Right lobe of liver (tissue), 4 donors: ENCODE measurements at regions not wholly inside any gene's neighbourhood (a gene's known extent, or its start where the extent isn't known, plus 50 kb on each side); places are given as distances from the start of the nearest gene placed in this dataset.

Source experiments
- CTCF ChIP-seq, 4 donors: fragments of 200-600 bp in 3 of 4; fragments of 450-650 bp in 1 of 4; IDR thresholded peaks; one replicate each; pipeline versions ENCODE4 v1.5.1 to v1.8.0; 2016 to 2022; ENCODE audit warnings: antibody characterized with exemption in 4 of 4, mild to moderate bottlenecking in 2 of 4
- POLR2A ChIP-seq: fragments of 450-650 bp; IDR thresholded peaks from one replicate; pipeline ENCODE4 v1.6.1; 2017; ENCODE audit warnings: antibody characterized with exemption, mild to moderate bottlenecking
- donor health status: DM: no; HTN: no; CAD: no.
- donor health status: DM: no; HTN: no; CAD: no.
- donor health status: DM: no; HTN: yes; CAD: no.

DNA sequence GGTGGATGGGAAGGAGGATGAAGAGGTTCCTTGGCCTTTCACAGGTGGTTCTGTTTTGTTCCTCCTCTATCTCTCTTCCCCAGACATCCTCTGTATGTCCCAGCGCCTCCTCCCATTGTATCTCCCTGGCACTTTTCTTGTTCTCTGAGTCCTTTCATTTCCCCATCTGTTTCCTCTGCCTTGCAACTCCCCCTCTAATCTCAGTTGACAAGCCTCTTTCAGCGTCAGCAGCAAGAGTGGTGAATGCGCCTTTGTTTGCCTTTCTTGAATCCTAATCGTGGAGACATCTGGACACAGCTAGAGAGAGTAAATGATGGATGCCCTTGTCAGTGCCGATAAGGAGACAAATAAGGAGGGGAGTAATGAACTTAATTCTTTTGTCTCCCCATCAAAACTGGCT is 167.0 kb downstream of the NDUFA10 start:
- no peak for TF ChIP-seq CTCF (IDR thresholded peaks at IDR 0.05)
- TF ChIP-seq POLR2A, result no peak
